ENCODE measurements at regions not wholly inside any gene's neighbourhood (a gene's known extent, or its start where the extent isn't known, plus 50 kb on each side); places are given as distances from the start of the nearest gene placed in this dataset.

GRCh38 chr5:122713041-122713440 is 61.8 kb upstream of the SNX2 start:
- no peaks in the 10 kb centered on the region for H3K36me3 ChIP-seq (ENCODE audit: control insufficient read depth, insufficient read depth, low read length)
- H3K9me1 ChIP-seq (ENCODE audit: insufficient read depth, low read length), result no peaks in the 10 kb centered on the region
- no TSS peak for BruUV-seq (replicated peaks)
- no peak overlapping the region for H2AK5ac ChIP-seq (ENCODE audit: low read depth, low read length)
- H3K4me1 ChIP-seq (ENCODE audit: control insufficient read depth, insufficient read depth, low read length), result no peaks in the 10 kb centered on the region
- dilution Hi-C loops (cut with HindIII; ENCODE audit: low sequenced_read_pairs, unreplicated experiment) (no loop called here), in situ Hi-C loops (cut with MboI; ENCODE audit: low sequenced_read_pairs) (no loop called here), intact Hi-C loops (cut with micrococcal nuclease) (no loop called here)
- no peak overlapping the region for H2BK5ac ChIP-seq (ENCODE audit: low read depth, low read length, poor library complexity, severe bottlenecking)
- H2AFZ ChIP-seq (replicated peaks; ENCODE audit: low read length, poor library complexity), result no peak overlapping the region
- no CpG with 5 or more reads among the region's 3 CpGs for WGBS, 2 experiments (ENCODE audit: extremely low coverage in 2 of 2, insufficient read length in 1 of 2)
- no peak overlapping the region for H2BK120ac ChIP-seq (ENCODE audit: low read depth, low read length)
- no peak overlapping the region for H3K9ac ChIP-seq (ENCODE audit: low read depth, low read length)
- H3K23ac ChIP-seq (ENCODE audit: low read depth, low read length), result no peak overlapping the region
- TF ChIP-seq RAD21 (IDR thresholded peaks at IDR 0.05; ENCODE audit: low read length) (no peak), POLR2A (IDR thresholded peaks at IDR 0.05; ENCODE audit: low read depth, low read length) (no peak), FOS (IDR thresholded peaks at IDR 0.05; ENCODE audit: low read depth, low read length) (no peak), RCOR1 (IDR thresholded peaks at IDR 0.05; ENCODE audit: insufficient replicate concordance, low read length) (no peak), MAFK (IDR thresholded peaks at IDR 0.05; ENCODE audit: low read depth, low read length) (no peak), CHD1 (IDR thresholded peaks at IDR 0.05; ENCODE audit: low read depth, low read length) (no peak), ELK1 (IDR thresholded peaks at IDR 0.05; ENCODE audit: borderline replicate concordance, low read depth, low read length) (no peak), NFE2L2 (IDR thresholded peaks at IDR 0.05; ENCODE audit: low read depth, low read length) (no peak), CEBPB (IDR thresholded peaks at IDR 0.05; ENCODE audit: low read depth, low read length) (no peak), BHLHE40 (IDR thresholded peaks at IDR 0.05; ENCODE audit: low read depth, low read length) (no peak), MAZ (IDR thresholded peaks at IDR 0.05; ENCODE audit: borderline replicate concordance, low read depth, low read length) (no peak), CTCF (conservative IDR thresholded peaks at IDR 0.05; ENCODE audit: low read depth, low read length) (no peak)
- H2BK20ac ChIP-seq (ENCODE audit: low read depth, low read length), result no peak overlapping the region
- H2BK15ac ChIP-seq (ENCODE audit: low read depth, low read length), result no peak overlapping the region
- no peaks in the 10 kb centered on the region for H3K27me3 ChIP-seq (ENCODE audit: control insufficient read depth, insufficient read depth, low read length)
- H2AK9ac ChIP-seq (replicated peaks; ENCODE audit: low read depth, low read length, poor library complexity), result no peak overlapping the region
- no peaks in the 10 kb centered on the region for H4K20me1 ChIP-seq (ENCODE audit: insufficient read depth, low read length)
- H3K14ac ChIP-seq (replicated peaks; ENCODE audit: low read depth, low read length), result no peak overlapping the region
- no peak overlapping the region for H3K18ac ChIP-seq (ENCODE audit: low read depth, low read length)
- DNase-seq (no peak), ATAC-seq (ENCODE audit: low read depth) (no peak)
- no peak overlapping the region for H3K4me3 ChIP-seq (ENCODE audit: insufficient read depth, low read depth, low read length)
- no peaks in the 10 kb centered on the region for H3K79me1 ChIP-seq (ENCODE audit: low read depth in 1 of 2, low read length in 2 of 2)
- H4K91ac ChIP-seq (ENCODE audit: insufficient read depth, low read depth, low read length), result no peak overlapping the region
- no peak overlapping the region for H4K8ac ChIP-seq (ENCODE audit: low read depth in 2 of 2, low read length in 2 of 2)
- no peaks in the 10 kb centered on the region for H3K9me3 ChIP-seq (ENCODE audit: control insufficient read depth, insufficient read depth, low read length)
- CTCF ChIA-PET, result interaction anchor here (1.1 kb wide), 1 partner anchor 9 kb away, joined by 3 read pairs; no protein-coding TSS in a partner anchor
- H3K4me2 ChIP-seq (ENCODE audit: low read depth, low read length), result no peak overlapping the region
- POLR2A ChIA-PET (ENCODE audit: unreplicated experiment), result no interaction called here
- H3K4ac ChIP-seq (ENCODE audit: low read depth, low read length), result no peak overlapping the region
- no peak overlapping the region for H3K27ac ChIP-seq (ENCODE audit: insufficient read depth, low read length)
- no peak overlapping the region for H4K5ac ChIP-seq (ENCODE audit: low read depth, low read length)
- no peak overlapping the region for H3K56ac ChIP-seq (ENCODE audit: extremely low read depth, insufficient read depth, low read length)

All from IMR-90 (cell line).